NCI-H748 (cell line): ENCODE measurements at regions not wholly inside any gene's neighbourhood (a gene's known extent, or its start where the extent isn't known, plus 50 kb on each side); places are given as distances from the start of the nearest gene placed in this dataset.
"Not testable (repeated sequence)": the region's sequence is repeated elsewhere in the genome, so short reads cannot be mapped to it uniquely, and the experiment has no call there.

ENCODE experiments used
- DNase-seq: peaks from one replicate; lab custom pipeline; 2025; ENCODE audit not compliant: unreplicated experiment; lab: John Stamatoyannopoulos, UW

- no peak for DNase-seq
These were observed 301.4 kb downstream of the SLITRK5 start for GRCh38 chr13:87972568-87972967.

- DNase-seq: no peak
These were observed 303.9 kb downstream of the SLITRK5 start for GRCh38 chr13:87975035-87975434.

GRCh38 chr13:87976650-87977049, 305.5 kb downstream of the SLITRK5 start:
- not testable (repeated sequence) for DNase-seq

- DNase-seq: no peak
These were observed 310.2 kb downstream of the SLITRK5 start for GRCh38 chr13:87981416-87981815.

GRCh38 chr13:87982400-87982799, 311.2 kb downstream of the SLITRK5 start:
- DNase-seq: no peak

- DNase-seq: no peak
These were observed 315.6 kb downstream of the SLITRK5 start for GRCh38 chr13:87986639-87987250.

- no peak for DNase-seq
These were observed 326.9 kb downstream of the SLITRK5 start for GRCh38 chr13:87998081-87998480.

- DNase-seq: no peak
These were observed 328.1 kb downstream of the SLITRK5 start for GRCh38 chr13:87999240-87999700.

GRCh38 chr13:87999788-88000187, 328.6 kb downstream of the SLITRK5 start:
- DNase-seq: peak; percentile 44

GRCh38 chr13:88000239-88000638, 329.1 kb downstream of the SLITRK5 start:
- DNase-seq: peak; percentile 17

- DNase-seq: no peak
These were observed 329.6 kb downstream of the SLITRK5 start for GRCh38 chr13:88000787-88001186.

GRCh38 chr13:88005188-88005587, 334.0 kb downstream of the SLITRK5 start:
- DNase-seq: peak; percentile 21

GRCh38 chr13:88014527-88014926, 343.4 kb downstream of the SLITRK5 start:
- DNase-seq: no peak

GRCh38 chr13:88022431-88023208, 351.4 kb downstream of the SLITRK5 start:
- DNase-seq: no peak

- DNase-seq: no peak
These were observed 355.1 kb downstream of the SLITRK5 start for GRCh38 chr13:88026241-88026640.

- DNase-seq: no peak
These were observed 360.9 kb downstream of the SLITRK5 start for GRCh38 chr13:88031980-88032559.

- DNase-seq: not testable (repeated sequence)
These were observed 365.0 kb downstream of the SLITRK5 start for GRCh38 chr13:88036205-88036604.

- DNase-seq: no peak
These were observed 371.3 kb downstream of the SLITRK5 start for GRCh38 chr13:88042489-88042888.

- DNase-seq: peak; percentile 4
These were observed 380.7 kb downstream of the SLITRK5 start for GRCh38 chr13:88051746-88052482.

GRCh38 chr13:88063741-88064140, 392.6 kb downstream of the SLITRK5 start:
- DNase-seq: peak; percentile 7

GRCh38 chr13:88066847-88067246, 395.7 kb downstream of the SLITRK5 start:
- DNase-seq: no peak
